Middle frontal gyrus (tissue), 1 donor: ENCODE measurements at regions not wholly inside any gene's neighbourhood (a gene's known extent, or its start where the extent isn't known, plus 50 kb on each side); places are given as distances from the start of the nearest gene placed in this dataset.
"Not testable (repeated sequence)": the region's sequence is repeated elsewhere in the genome, so short reads cannot be mapped to it uniquely, and the experiment has no call there.

Source experiments
- DNase-seq: peaks from one replicate; pipeline ENCODE4 v3.0.0-alpha.2; 2015; ENCODE audit warnings: low spot score; ENCODE audit errors: extremely low spot score

DNA sequence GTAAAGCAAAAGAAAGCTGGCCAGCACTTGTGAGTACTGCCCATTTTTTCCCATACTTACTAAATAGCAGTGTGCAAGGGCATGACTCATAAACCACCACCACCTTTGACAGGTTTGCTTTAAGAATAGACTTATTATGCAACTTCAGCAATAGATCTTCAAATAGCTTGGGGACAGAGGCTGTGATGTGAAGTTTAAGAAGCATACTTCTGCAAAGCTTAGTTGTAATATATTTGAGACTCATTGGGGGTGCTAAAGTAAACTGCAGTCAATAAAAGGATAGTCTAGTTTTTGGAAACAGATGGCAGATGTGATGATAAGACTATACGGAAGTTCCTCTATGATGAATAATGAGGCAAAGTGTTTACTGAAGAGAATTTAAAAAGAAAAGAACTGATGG, 210.0 kb downstream of the PLA2G4A start:
- no peak for DNase-seq

DNA sequence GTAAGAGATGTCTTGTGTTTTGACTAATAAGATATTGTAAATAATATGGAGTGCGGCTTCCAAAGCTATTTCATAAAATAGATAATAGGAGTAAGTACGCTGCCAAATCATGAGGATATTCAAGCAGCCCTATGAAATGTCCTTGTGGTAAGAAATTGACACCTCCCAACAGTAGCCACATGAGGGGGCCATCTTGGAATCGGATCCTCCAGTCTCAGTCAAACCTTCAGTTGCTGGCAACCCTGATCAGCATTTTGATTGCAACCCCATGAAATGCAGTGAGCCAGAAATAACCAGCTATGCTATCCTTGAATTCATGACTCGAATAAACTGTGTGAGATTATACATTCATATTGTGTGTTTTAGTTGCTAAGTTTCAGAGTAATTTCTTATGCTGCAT, 212.4 kb downstream of the PLA2G4A start:
- DNase-seq: no peak

DNA sequence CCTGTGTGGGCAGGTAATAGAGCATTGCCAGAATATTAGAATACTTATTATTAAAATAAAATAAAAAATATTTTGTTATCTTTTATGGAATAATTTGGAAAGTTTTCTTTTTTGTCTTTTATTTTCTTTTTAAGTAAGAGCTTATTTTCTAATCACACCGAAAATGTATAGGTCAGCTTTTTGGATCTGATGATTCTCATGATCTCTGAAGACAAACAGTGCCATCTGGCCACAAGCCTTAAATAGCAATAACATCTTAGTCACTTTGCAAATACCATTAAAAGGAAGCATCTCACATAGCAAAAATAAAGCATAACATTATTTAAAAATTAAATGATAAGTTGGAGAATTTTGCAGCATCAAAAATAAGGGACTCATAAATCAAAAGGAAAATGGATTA, 213.8 kb downstream of the PLA2G4A start:
- DNase-seq: no peak

DNA sequence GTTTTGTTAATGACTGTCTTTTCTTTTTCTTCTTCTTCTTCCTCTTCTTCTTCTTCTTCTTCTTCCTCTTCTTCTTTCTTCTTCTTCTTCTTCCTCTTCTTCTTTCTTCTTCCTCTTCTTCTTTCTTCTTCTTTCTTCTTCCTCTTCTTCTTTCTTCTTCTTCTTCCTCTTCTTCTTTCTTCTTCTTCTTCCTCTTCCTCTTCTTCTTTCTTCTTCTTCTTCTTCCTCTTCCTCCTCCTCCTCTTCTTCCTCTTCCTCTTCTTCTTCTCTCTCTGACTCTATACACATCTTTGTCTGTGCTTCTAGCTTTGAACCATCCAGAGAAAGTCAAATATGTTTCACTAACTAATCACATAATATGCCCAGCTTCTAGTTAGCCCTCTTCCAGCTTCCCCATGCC, 214.7 kb downstream of the PLA2G4A start:
- DNase-seq: not testable (repeated sequence)

DNA sequence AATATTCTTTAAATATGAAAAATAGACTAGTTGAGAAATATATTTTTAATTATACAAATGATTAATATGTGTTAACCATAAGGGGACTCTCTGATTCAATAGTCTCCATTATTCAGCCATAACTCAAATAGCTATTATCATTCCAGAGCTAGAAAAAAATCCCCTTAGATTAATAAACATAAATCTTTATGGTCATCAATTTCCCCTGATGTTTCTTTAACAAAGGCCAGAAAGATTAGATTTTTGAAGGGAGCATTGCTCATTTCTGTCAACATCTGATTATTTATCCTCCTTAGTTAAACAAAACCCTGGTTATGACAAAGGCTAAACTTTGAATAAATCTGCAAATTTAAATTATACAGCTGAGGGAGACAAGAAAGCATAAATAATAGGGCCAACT, 215.7 kb downstream of the PLA2G4A start:
- DNase-seq: no peak

DNA sequence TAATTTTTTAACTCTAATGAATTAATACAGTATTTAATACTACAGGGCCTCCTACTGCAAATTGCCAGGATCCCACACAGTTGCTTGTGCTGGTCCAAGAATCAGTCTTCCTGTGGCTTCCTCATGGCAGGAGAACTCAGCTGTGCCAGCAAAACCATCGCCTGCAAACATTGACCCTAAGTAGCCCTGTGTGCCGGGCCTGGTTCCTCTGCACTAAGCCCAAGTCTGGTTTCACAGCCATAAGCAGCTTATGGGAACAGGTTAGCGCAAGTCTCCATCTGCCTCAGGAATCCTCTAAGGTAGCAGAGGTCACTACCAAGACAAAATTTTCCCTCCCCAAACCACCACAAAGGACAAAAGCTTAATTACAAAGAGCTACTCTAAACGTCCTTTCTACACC, 216.6 kb downstream of the PLA2G4A start:
- no peak for DNase-seq

DNA sequence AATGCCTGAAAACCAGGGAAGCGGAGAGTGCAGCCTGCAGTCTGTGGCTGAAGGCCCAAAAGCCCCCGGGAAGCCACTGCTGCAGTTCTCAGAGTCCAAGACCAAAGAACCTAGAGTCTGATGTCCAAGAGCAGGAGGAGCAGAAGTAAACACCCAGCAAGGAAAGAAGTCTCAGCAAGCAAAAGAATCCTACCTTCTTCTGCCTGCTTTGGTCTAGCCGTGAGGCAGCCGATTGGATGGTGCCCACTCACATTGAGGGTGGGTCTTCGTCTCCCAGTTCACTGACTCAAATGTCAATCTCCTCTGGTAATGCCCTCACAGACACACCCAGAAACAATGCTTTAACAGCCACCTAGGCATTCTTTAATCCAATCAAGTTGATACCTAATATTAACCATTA, 217.5 kb downstream of the PLA2G4A start:
- no peak for DNase-seq

DNA sequence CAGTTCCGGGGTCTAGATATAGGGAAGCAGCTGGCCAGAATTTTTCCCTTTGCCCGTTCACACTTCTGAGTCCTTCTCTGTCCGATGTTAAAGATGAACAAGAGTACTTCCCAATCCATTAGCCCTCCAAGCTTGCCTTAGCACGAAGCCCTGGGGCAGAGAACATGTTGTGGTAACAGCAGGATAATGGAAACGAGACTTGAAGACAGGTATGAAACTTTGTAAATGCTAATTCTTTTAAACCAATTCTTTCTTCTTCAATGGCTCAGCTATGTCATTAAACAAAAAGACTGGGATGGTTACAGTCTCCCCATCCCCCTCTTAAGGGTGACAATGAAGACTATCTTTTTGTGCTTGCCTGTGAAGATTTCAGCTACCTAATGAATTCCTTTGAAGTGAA, 218.5 kb downstream of the PLA2G4A start:
- no peak for DNase-seq

DNA sequence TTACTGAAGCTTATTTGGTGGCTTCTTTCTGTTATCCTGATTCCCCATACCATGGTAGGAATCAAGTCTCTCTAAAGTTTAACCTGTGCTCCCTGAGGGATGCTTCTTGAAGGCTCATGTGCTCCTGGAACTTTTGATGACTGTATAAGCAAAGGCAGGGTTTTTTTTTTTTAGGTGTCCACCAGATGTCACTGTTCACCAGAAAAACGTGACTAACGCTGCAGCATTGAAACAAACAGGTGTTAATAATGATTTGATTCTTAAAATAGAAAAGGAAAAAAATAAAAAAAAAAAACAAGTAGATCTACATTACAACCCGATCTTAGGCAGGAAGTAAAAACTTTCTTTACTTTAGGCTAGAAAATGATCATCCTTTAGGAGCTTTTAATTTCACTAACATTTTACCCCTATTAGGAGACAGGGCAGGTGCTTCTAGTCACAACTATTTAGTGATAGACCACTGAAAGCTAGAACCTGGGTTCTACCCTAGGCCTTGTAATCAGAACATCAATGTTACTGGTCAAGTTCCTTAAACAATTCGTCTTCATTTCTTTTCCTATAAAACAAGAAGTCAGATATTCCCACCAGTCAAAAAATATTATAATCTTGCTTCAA, 223.0 kb downstream of the PLA2G4A start:
- DNase-seq: no peak

DNA sequence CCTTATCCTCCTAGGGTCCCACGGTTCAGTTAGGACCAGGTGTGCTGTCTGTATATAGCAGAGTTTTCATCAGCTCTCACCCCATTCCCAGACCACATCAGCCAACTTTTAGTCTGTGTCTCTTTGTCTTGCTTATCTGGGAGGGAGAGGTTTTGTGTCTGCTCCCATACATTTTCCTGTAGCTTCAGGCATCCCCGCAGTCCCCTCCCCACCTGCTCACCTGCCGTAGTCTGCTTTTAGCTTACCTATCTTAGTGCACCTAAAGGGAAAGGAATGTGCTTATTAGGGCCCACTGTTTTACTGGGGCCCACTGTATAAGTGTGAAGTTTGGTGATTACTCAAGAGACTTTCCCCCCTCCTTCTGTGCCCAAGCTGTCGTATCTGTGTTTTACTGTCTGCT, 225.1 kb downstream of the PLA2G4A start:
- no peak for DNase-seq

DNA sequence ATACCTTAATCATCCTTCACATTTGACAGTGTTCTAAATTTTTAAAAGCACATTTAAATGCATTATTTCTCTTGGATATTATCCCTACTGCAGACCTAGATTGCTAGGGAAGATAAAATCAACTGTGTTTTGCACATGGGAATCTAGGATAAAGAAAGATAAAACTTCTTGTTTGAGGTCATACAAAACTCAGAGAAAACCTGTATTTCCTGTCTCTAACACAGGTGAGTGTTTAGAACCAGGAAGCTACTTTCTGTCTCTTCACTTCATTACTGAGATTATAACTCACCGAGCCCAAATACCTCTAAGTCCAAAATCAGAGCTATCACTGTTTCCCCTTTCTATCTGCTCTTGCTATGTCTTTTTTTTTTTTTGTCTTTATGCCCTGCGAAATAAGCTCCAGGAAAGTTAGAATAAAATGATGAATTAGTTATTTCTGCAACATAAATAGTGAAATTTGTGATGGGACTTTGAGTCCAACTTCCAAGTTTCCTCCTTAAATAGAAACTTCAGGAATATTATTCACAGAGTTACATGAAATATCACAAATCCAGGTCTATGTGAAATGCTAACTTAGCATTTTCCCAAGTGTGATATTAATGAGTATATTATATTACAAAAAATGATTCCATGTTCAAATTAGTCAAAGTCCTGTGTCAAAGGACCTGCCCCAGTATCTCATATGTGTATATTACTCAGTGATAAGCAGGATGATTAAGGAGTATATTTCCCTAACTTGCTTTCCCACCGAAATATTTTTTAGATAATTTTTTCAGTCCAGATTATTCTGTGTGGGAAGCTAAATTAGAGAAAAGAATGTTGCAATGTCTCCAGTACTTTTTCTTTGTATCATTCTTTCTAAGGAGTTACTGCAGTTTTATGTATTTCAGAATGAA, 226.4 kb downstream of the PLA2G4A start:
- DNase-seq: no peak

DNA sequence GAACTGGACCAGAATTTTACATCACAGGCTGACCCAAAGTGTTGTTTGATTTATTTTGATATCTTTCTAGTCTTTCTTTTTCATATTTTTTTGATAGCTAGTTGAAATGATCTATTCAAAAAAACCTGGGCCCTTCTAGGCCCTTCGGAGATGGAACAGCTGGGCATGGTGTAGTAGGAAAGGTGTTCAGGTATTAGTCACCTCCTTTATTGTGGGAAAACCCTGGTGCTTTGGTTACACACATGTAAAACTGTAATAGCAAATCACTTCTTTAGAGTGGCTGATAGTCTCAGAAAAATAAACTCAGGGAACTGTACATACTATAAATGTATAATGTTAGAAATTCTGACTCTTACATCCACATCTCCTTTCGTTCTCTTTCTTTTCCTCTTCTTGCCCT, 234.5 kb downstream of the PLA2G4A start:
- no peak for DNase-seq

DNA sequence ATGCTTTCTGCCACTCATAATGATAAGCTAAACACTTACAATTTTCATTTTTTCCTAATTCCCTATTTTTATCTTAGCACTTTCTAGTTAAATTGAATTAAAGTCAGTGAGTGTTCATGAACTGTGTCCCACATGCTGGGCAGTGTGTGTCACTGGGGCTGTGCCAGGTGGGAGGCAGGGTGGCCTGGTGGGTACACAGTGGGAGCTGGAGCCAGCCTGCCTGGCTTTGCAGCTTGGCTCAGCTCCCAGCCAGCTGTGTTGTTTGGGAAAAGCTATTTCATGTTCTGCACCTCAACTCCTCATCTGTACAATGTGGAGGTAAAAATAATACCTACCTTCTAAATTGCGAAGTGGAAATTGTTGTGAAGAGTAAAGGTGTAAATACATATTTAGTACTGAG, 238.4 kb downstream of the PLA2G4A start:
- DNase-seq: no peak

DNA sequence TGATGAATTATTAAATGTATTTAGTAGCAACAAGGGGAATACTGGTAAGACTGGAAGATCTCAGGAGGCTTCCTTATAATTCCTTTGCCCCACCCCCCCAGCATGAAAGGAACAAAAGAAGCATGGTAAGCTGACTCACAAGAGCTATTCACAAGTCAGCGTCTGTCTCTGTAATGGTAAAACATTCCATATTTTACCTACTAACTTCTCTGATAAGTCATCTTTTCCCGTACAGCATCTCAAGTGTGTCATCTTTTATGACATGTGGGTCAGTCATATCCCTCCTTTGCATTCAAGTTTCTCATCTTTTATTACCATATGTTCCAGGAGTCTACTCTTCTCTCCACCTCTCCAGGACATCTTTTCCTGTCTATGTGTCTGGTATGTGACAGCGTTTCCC, 241.3 kb downstream of the PLA2G4A start:
- DNase-seq: no peak

DNA sequence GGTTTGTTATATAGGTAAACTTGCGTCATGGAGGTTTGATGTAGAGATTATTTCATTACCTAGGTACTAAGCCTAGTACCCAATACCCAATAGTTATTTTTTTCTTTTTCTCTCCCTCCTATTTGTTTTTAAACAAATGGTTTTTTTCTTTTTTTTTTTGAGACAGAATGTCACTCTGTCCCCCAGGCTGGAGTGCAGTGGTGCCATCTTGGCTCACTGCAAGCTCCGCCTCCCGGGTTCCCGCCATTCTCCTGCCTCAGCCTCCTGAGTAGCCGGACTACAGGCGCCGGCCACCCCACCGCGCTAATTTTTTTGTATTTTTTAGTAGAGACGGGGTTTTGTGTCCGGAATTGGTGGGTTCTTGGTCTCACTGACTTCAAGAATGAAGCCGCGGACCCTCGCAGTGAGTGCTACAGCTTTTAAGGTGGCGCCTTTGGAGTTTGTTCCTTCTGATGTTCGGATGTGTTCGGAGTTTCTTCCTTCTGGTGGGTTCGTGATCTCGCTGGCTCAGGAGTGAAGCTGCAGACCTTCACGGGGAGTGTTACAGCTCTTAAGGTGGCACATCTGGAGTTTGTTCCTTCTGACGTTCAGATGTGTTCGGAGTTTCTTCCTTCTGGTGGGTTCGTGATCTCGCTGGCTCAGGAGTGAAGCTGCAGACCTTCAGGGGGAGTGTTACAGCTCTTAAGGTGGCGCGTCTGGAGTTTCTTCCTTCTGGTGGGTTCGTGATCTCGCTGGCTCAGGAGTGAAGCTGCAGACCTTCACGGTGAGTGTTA, 243.7 kb downstream of the PLA2G4A start:
- DNase-seq: not testable (repeated sequence)

DNA sequence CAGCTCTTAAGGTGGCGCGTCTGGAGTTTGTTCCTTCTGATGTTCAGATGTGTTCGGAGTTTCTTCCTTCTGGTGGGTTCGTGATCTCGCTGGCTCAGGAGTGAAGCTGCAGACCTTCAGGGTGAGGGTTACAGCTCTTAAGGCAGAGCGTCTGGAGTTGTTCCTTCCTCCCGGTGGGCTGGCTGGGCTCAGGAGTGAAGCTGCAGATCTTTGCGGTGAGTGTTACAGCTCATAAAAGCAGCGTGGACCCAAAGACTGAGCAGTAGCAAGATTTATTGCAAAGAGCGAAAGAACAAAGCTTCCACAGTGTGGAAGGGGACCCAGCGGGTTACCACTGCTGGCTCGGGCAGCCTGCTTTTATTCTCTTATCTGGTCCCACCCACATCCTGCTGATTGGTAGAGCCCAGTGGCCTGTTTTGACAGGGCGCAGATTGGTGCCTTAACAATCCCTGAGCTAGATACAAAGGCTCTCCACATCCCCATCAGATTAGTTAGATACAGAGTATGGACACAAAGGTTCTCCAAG, 244.3 kb downstream of the PLA2G4A start:
- DNase-seq: not testable (repeated sequence)

DNA sequence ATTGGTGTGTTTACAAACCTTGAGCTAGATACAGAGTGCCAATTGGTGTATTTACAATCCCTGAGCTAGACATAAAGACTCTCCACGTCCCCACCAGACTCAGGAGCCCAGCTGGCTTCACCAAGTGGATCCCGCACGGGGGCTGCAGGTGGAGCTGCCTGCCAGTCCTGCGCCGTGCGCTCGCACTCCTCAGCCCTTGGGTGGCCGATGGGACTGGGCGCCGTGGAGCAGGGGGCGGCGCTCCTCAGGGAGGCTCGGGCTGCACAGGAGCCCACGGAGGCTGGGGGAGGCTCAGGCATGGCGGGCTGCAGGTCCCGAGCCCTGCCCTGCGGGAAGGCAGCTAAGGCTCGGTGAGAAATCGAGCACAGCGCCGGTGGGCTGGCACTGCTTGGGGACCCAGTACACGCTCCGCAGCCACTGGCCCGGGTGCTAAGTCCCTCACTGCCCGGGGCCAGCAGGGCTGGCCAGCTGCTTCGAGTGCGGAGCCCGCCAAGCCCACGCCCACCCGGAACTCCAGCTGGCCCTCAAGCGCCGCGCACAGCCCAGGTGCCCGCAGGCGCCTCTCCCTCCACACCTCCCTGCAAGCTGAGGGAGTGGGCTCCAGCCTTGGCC, 245.0 kb downstream of the PLA2G4A start:
- DNase-seq: not testable (repeated sequence)

DNA sequence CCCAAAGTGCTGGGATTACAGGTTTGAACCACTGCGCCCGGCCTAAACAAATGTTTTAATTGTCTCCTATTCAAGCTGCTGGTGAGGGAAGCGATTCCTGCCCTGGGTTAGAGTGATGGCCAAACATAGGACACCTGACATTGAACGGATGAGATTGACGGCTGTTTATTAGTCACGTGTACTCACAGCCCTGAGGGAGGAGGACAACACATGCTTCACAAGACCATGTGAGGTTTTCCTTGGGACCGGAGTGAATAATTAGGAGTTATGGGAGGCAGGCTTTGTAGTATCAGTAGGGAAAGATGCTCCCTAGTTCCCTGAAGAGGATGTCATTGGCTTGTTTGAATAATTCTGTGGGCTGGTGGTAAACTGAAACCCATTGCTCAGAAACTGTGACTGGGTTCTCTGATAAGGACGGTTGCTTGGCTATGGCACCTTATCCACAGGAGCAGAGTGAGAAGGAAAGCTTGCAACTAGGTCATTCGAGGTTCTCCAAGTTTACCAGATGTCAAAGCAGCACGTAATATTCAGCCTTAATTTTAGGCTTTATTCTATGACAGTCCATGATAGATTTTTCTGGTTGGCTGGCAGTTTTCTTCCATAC, 245.8 kb downstream of the PLA2G4A start:
- no peak for DNase-seq

DNA sequence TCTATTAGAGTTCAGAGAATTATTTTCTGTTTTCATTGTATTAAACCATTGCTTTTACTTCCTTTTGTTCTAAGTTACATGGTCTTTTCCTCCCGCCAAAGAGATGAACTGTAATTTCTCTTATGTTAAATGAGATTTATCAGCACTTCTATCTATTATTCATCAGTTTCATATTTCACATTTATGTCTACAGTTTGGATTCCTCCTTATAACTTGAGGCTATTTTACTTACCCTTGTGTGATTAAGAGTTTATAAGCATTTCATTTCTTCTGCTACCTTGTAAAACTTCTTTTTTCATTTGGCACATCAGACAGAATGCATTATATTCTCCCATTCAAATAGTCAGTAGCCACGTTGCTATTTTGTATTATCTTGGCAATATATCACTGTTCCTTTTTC, 248.2 kb downstream of the PLA2G4A start:
- no peak for DNase-seq

DNA sequence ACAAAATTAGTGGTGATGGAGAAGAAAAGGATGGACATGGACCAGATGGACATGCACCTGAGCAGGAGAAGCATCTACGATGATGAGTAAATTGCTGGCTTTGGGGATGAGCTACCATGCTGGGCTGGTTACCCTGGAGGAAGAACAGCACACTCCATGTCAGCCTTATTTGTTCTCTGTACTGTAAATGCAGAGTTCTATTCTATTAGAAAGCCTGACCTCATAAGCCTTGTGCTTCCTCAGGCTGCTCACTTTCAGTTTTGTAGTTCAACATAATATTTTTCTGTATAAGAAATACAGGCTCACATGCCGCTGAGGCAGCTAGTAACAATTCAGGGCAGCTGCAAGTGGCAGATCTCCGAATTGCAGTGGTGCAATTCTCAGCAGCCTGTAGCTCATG, 249.6 kb downstream of the PLA2G4A start:
- no peak for DNase-seq

DNA sequence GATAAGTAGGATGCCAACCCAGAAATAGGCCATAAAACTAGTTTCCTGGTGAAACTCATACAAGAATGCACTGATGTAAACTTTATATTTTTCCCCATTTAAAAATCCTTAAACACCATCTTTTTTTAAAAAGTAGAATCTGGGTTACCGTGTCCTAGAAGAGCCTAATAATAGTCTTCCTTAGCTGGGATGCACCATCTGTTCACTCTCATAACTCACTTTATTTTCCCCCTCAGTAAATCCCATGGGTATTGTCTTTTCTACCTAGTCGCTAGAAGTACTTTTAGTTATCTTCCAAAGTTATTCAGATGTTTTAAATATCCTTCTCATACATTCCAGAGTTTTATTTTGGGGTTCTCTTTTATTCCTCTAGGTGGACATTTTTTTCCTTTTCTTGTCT, 250.2 kb downstream of the PLA2G4A start:
- DNase-seq: no peak
